Endothelial cell (in vitro differentiated cells): ENCODE measurements at regions not wholly inside any gene's neighbourhood (a gene's known extent, or its start where the extent isn't known, plus 50 kb on each side); places are given as distances from the start of the nearest gene placed in this dataset.

ENCODE experiments used
- DNase-seq: peaks from one replicate; pipeline ENCODE4 v3.0.0; 2021; ENCODE audit warnings: low spot score
- H3K27ac Mint-ChIP-seq: one replicate; pipeline ENCODE4 v1.8.0; 2021; ENCODE audit warnings: mixed read lengths, inconsistent platforms; ENCODE audit not compliant: unreplicated experiment
- H3K27me3 Mint-ChIP-seq: one replicate; pipeline ENCODE4 v1.8.0; 2021; ENCODE audit warnings: mild to moderate bottlenecking, moderate library complexity, mixed read lengths, inconsistent platforms; ENCODE audit not compliant: unreplicated experiment
- H3K36me3 Mint-ChIP-seq: one replicate; pipeline ENCODE4 v1.8.0; 2021; ENCODE audit warnings: mild to moderate bottlenecking, low read depth, mixed read lengths, inconsistent platforms; ENCODE audit not compliant: unreplicated experiment
- H3K4me1 Mint-ChIP-seq: one replicate; pipeline ENCODE4 v1.8.0; 2021; ENCODE audit warnings: mild to moderate bottlenecking, mixed read lengths, inconsistent platforms; ENCODE audit not compliant: unreplicated experiment
- H3K4me3 Mint-ChIP-seq: one replicate; pipeline ENCODE4 v1.8.0; 2021; ENCODE audit warnings: mild to moderate bottlenecking, mixed read lengths, inconsistent platforms; ENCODE audit not compliant: unreplicated experiment
- H3K9me3 Mint-ChIP-seq: one replicate; pipeline ENCODE4 v1.8.0; 2021; ENCODE audit warnings: mixed read lengths, inconsistent platforms; ENCODE audit not compliant: unreplicated experiment
- TF ChIP-seq, protein P1 (sequence below): fragments of 200-600 bp; sonication (generic); IDR thresholded peaks from one replicate; pipeline ENCODE4 v1.5.0; 2021; ENCODE audit warnings: antibody characterized with exemption; ENCODE audit not compliant: unreplicated experiment

DNA sequence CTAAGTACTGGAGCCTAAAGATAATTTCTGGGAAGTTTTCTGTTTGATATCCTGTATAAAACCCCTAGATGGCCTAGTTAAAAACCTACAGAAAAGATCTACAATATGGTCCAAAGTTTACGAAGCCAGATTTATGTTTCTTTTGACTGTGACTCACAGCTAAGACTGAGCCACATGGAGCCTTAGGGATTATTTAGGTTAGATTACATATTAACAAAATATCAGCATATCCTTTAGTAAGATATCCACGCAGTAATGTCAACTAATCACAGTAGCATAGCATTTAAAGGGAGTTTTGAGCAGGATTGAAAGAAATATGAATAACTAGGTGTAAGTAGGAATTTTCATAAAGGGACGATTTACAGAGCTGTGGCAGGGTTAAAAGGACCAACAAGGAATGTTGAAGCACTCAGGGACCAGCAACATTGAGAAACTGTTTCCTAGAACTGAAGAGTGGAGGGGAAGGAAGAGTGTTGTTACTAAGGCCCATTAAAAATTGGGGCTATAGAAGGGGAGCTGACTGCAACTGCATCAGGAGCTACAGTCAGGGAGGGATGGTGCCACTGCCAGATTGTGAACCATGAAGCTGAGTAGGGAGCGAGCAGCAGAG, 155.5 kb downstream of the DACT1 start:
- TF ChIP-seq, protein P1, sequence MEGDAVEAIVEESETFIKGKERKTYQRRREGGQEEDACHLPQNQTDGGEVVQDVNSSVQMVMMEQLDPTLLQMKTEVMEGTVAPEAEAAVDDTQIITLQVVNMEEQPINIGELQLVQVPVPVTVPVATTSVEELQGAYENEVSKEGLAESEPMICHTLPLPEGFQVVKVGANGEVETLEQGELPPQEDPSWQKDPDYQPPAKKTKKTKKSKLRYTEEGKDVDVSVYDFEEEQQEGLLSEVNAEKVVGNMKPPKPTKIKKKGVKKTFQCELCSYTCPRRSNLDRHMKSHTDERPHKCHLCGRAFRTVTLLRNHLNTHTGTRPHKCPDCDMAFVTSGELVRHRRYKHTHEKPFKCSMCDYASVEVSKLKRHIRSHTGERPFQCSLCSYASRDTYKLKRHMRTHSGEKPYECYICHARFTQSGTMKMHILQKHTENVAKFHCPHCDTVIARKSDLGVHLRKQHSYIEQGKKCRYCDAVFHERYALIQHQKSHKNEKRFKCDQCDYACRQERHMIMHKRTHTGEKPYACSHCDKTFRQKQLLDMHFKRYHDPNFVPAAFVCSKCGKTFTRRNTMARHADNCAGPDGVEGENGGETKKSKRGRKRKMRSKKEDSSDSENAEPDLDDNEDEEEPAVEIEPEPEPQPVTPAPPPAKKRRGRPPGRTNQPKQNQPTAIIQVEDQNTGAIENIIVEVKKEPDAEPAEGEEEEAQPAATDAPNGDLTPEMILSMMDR, result no peak
- Mint-ChIP-seq H3K27ac (no peak overlapping the region), H3K27me3 (no peaks in the 10 kb centered on the region), H3K4me3 (no peak overlapping the region), H3K4me1 (no peaks in the 10 kb centered on the region), H3K9me3 (no peaks in the 10 kb centered on the region), H3K36me3 (no peaks in the 10 kb centered on the region)
- no peak for DNase-seq

DNA sequence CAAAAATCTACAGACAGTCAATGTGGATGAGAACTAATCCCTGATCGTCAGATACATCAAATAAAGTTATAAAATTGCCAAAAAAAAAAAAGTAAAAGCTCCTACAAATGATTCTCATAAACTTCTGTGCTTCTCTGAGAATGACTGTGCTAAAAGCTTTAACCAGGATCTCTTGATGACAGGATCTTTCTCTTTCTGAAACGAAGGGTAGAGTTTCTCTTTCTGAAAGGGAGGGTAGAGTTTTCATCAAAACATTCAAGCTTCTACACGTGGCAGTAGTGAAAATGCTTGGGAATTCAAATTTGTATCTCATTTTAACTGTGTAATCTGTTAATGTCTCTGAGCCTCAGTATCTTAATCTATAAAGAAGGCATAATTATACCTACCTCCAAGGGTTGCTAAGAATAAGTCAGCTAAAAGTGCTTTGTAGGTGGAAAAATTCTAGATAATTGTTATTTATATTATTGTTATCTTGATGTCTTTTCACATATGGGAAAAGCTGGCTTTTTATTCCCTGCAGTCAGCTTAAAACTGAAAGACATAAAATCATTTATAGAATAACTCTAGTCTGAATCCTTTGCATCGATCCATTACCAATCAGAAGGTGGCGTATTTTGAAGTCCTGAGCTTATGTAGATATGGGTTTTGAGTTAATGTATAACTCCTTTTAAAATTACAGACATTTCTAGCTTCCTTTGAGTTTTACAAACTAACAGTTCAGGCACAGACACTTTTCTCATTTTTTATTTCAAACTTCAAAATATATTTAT, 157.4 kb downstream of the DACT1 start:
- DNase-seq, result no peak
- TF ChIP-seq, protein P1, result no peak
- Mint-ChIP-seq H3K27me3 (no peaks in the 10 kb centered on the region), H3K36me3 (no peaks in the 10 kb centered on the region), H3K4me3 (no peak overlapping the region), H3K9me3 (no peaks in the 10 kb centered on the region), H3K4me1 (no peaks in the 10 kb centered on the region), H3K27ac (no peak overlapping the region)

DNA sequence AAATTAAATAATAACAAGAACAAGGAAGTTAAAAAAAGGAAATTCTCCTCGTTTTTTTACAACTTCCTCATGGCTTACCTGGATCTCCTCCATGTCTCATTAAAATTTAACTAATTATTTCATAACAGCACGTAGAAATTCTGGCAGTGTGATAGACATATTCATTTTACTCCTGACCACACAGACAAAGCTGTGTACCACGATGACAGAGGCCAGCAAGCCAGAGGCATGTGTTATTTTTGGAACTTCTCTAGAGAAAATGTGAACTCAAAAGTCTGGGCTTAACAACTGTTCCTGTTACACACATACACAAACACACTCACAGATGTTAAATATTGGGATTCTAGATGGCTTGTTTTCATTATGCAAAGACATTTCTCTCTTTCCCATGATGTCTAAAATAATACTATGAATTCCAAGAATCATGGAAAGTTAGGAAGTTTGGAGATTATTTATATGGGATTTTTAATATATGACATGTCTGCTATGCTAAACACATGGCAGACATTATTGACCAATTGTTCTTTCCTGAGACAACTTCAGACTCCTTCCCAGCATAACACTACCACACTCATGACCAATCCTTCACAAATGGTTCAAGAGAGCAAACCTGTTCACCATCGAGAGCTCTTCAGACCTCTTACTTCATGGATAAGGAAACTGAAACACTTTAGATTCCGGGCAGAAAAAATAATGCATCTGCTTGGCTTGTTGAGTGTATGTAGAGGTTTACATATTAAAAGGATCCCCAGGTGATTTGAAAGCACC, 158.7 kb downstream of the DACT1 start:
- Mint-ChIP-seq H3K27me3 (no peaks in the 10 kb centered on the region), H3K4me3 (no peak overlapping the region), H3K9me3 (no peaks in the 10 kb centered on the region), H3K27ac (no peak overlapping the region), H3K4me1 (no peaks in the 10 kb centered on the region), H3K36me3 (no peaks in the 10 kb centered on the region)
- DNase-seq, result no peak
- TF ChIP-seq, protein P1, result no peak

DNA sequence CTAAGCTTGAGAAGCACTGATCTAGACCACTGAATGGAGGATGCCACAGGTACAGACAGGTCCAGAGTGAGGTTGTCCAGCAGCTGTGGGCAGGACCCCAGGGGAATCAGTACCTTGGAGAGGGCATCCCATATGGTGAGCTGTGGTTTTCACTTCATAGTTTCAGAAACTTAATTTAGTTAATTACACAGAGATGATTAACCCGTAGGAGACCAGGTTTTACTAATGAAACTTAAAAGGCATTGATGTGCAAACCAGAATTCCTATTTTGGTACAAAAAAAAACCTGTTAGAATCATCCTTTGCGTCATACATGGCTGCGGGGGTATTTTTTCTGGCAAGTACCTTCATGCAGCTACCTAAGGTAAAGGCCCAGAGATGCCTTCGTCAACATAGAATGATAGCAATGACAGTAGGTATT, 159.3 kb downstream of the DACT1 start:
- Mint-ChIP-seq H3K4me3 (no peak overlapping the region), H3K4me1 (no peaks in the 10 kb centered on the region), H3K36me3 (no peaks in the 10 kb centered on the region), H3K27me3 (no peaks in the 10 kb centered on the region), H3K9me3 (no peaks in the 10 kb centered on the region), H3K27ac (no peak overlapping the region)
- TF ChIP-seq, protein P1, result no peak
- DNase-seq, result peak; percentile 12
